Stimulated activated CD8-positive, alpha-beta memory T cell treated with anti-CD3 and anti-CD28 coated beads, Interleukin-4, amount 100 ng/mL, for 24 hours (primary cell): ENCODE measurements at regions not wholly inside any gene's neighbourhood (a gene's known extent, or its start where the extent isn't known, plus 50 kb on each side); places are given as distances from the start of the nearest gene placed in this dataset.

Experiments used
- DNase-seq: peaks from one replicate; pipeline ENCODE4 v3.0.0-alpha.2; 2020; ENCODE audit warnings: low read depth

DNA sequence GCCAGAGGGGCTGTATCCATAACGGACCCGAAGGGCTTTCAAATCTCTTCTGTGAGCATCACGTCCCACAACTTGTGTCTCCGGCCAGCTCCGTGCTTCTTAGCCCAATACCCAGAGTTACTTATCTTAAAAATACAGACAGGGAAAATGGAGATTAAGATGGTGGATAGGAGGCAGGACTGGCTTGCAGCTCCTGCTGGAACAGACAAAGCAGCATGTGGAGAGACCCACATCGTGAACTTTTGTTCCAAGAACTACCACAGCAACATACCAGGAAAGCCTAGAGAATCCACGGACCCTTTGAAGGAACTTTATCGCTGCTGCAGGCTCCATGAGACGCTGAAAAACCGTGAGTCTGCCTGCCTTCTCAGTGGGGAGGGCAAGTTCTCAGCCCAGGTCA lies 113.7 kb downstream of the RNASET2 start:
- no peak for DNase-seq

DNA sequence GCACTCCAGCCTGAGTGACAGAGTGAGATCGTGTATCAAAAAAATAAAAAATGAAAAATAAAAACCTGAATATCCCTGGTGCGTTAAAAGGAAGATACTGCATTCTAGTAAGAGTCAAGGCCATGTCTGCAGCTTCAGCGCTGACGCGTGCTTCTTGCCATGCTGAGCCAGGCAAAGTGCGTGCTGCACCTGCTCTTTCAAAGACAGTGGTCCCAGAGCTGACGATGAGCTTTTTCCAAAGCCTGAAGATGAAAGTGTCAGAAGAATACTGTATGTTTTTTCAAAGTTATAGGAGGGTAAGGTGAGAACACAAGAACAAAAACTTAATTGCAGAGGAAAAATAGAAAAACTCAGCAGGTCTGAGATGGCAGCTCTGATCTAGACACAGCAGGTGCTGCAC lies 115.1 kb downstream of the RNASET2 start:
- no peak for DNase-seq

DNA sequence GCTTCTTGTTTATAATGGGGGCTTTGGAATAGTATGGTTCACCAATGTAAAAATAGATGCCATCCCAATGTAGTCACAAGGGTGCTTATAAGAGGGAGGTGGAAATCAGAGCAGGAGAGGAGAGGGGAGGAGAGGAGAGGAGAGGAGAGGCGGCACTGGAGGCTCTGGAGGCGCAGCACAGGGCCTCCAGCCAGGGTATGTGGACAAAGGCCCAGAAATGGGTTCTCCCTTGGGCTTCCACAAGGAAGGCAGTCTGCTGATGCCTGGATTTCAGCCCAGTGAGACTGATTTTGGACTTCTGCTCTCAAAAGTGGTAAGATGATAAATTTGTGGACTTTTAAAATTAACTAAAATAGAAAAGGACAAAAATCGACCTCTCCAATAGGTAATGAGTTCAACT lies 116.8 kb downstream of the RNASET2 start:
- DNase-seq: no peak

DNA sequence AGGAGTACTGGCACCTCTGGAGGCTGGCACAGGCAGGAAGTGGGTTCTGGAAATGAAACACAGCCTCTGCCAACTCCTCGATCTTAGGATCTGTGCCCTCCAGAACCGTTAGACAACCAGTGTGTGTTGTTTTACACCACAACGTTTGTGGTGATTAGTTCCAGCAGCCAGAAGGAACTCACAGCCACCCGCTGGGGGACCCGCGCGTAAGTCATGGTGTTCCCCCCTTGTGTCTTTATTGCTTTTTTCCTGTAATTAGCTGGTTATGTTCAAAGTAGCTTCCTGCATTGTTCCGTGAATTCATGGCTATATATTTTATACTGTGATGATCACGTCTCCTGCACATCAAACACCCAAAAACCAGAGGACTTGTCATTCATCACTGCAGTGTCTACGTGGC lies 117.4 kb downstream of the RNASET2 start:
- no peak for DNase-seq

DNA sequence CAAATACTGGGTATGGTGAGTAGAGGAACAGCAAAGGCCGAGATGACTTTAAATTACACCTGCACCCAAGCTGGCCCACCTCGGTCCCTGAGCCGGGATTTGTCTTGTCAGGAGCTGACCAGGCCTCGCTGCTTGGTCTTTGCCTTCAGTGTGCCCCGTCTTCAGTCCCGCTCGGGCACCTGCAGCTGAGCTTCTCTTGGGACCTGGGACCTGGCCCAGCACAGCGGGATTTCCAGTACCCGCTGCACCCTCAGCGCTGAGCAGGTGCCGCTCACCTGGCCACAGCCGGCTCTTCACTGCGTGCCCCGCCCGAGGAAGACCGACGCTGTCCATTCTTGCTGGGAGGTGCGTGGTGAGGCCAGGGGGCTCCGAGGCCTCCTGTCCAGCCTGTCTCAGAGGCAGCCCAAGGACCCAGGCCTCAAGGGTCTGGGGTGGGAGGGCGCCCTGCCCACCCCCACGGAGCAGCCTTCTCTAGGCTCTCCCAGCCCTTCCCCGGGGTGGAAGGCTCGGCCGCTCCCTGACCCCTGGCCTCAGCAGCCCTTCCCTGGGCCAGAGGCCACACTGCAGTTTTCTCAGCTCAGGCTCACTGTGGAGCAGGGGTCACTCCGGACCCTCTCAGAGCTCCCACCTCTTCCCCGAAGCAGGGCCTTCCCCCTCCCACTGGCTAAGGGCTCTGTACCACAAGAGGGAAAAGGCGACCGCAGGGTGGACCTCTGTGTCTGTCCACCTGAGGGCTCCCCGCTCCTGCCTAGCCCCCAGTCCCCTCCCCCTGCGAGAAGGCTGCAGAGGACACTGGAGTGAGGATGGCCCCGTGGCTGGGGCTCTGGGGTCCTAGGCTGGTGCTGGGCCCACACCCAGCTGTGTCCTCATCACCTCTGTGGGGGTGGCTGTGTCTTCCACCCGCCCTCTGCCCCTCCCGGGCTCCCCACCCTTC lies 119.3 kb downstream of the RNASET2 start:
- no peak for DNase-seq

DNA sequence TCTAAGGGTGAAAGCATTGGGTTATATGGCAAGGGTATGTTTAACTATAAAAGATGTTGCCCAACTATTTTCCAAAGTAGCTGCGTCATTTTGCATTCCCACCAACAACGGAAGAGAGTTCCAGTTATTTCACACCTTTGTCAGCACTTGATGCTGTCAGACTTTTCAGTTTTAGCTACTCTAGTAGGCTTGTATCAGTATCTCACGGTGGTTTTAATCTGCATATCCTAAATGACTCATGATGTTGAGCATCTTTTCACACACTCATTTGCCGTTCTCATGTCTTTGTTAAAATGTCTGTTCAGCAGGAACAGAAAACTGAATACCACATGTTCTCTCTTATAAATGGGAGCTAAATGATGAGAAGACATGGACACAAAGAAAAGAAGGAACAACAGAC lies 122.3 kb downstream of the RNASET2 start:
- DNase-seq: no peak

DNA sequence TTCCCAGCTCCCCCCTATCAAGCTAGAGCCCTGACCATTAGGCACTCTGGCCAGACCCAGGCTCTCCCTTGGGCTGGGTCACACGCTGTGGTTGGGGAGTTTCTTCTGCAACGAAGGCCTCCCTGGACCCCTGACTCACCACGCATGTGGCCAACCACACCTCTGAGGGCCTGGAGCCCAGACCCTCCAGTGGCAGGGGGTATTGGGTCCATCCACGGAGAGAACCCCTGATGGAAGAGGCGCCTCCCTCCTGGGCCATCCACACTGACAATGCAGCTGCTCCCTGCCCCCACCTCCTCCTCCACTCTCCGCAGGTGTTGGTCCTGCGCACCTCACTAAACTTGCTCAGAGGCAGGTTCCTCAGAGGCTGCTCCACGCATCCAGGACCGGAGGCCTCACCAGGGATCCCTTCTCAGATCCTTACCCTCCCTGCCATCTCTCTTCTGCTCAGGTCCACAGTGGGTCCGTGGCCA lies 125.4 kb downstream of the RNASET2 start:
- DNase-seq: no peak

DNA sequence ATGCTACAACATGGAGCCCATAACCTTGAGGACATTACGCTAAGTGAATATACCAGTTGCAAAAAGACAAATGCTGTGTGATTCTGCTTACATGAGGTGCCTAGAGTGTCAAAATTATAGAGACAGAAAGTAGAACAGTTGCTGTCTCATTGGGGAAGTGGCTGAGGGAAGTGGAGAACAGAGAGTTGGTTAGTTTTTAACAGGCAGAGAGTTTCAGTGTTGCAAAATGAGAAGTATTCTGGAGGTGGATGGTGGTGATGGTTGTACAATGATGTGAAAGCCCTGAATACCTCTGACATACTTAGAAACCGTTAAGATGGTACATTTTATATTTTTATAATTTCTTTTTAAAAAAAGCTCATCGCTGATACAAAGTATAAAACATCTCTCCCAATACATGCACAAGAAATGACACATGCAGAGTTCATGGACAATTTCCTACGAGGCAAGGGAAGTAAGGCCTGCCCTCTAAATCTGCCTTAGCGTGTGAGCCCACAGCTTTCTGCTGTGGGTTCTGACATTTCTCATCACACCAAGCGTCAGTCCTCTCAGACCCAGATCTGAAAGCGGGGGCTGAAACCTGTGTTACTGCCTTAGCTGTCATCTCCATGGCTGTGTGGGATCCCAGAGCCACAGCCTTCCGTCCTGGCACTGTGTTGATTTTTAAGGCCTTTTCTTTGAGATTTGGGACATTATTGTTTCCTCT lies 126.0 kb downstream of the RNASET2 start:
- no peak for DNase-seq

DNA sequence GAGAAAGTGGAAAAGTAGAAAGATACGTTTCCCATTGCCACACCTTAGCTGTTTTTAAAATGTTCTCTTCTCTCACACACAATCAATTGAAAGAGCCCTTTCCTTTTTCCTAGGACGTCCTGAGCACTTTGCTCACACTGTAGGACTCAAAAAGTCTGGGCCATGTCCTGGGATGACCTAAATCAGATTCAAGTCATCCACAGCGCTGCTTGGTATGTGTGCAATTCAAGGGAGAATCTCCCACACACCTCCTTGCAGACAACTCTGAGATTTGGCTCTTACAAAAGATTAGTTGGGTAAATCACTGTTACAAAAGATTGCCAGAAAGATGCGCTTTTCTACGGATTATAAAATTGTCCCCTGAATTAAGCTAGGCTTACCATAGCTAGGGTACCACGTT lies 130.1 kb downstream of the RNASET2 start:
- no peak for DNase-seq

DNA sequence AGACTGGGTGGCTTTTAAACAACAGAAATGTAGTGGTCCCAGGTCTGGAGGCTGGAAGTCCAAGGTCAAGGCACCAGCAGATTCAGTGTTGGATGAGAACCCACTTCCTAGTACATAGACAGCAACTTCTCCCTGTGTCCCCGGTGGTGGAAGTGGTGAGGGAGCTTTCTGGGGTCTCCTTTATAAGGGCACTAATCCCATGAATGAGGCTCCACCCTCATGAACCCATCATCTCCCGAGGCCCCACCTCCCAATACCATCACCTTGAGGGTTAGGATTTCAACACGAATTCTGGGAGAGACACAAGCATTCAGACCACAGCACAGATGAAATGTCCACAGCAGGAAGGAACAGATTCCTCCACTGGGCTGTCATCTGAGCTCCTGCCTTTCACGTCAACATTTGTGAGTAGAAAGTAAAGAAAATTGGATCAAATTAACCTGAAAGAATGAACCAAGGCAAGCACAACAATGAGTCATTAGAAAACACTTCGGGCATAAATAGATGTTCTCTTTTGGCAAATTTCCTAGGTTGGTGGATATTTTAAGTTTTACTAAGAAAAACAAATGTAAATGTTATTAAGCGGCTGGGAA lies 130.7 kb downstream of the RNASET2 start:
- no peak for DNase-seq

DNA sequence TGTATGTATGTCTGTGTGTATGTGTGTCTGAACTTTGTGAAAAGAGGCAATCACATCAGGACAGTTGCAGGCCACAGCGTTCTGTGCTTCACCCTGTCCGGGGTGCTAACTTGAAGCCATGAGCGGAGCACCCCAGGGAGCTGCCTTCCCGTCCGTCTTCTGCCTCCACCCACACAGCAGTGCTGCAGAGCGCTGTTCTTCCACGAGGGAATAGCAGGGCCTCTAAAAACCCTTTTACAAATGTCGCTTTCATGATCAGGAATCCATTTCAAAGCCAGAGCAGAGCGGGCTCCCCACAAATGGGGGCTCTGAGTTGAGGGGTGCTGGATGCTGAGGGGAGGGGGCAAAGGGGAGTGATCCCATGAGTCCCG lies 131.5 kb downstream of the RNASET2 start:
- no peak for DNase-seq

DNA sequence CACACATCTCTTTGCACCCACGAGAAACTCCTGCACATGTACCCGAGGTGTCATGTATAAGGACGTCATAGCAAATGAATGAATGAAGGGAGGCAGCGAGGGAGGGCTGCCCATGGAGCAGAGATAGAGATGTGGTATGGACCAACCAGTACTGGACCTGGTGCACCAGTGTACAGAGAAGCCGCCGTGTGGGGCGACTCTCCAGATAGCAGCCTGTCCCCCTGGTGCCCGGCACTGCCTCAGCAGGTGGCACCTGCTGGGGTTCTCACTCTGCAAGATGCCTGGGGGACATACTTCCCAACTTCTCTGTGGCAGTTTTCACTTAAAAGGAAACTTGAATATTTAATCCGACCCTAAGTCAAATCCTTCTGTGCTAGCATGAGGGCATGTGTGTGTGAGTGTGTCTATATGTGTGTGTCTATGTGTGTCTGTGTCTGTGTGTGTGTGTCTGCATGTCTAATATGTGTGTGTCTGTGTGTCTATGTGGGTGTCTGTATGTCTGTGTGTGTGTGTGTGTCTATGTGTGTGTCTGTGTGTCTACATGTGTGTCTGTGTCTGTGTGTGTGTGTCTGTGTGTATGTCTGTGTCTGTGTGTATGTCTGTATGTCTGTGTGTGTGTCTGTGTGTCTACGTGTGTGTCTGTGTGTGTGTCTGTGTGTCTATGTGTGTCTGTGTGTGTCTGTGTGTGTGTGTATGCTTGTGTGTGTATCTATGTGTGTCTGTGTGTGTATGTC lies 132.0 kb downstream of the RNASET2 start:
- DNase-seq: no peak

DNA sequence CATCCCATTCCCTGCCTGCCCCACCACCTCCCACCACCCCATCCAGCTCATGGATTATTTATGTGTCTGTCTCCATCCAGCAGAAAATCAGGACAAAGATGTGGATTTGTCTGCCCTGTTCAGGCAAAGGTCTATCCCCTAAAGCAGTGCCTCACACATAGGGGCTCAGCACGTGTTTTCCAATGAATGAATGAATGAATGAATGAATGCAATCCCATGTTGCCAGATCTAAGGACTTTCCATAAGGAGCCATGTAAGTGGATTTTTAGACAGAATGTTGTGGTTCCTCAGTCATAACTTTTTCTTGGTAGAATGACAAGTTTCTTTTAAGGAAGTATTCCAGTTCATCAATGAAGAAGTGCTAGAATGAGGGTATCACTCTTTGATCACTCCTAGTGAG lies 133.7 kb downstream of the RNASET2 start:
- no peak for DNase-seq

DNA sequence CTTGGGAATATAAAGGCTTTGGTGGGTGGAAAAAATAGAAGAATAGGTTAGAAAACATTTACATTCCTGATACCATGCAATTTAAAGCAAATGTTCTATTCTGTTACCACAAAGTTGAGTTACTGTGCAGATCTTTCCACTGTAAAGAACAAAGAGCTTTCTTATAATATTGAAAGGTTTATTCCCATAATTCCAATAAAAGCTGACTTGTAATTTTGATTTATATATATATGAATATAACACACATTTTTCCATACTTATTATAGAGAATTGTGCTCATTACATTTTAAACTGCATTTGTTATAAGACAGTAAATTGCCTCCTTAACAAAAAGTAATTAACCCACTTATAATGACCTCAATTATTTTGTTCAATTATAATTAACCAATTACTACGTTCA lies 135.9 kb downstream of the RNASET2 start:
- DNase-seq: no peak

DNA sequence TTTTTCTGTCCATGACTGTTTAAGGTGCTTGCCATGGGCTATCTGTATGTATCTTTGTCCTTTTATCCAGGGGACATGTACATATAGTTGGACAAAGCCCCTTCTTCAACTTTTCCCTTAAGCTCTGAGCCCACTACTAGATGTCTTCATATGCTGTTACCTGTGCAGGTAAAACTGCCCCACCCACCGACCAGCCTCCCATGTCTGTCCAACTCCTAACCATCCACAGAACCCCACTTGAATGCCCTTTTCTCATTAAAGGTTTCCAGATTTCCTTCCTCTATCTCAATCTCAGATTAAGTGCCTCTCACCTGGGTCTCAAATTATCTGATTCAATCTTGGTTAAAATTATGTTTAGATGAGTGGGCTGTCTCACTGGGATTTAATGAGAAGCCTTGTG lies 136.3 kb downstream of the RNASET2 start:
- DNase-seq: no peak

DNA sequence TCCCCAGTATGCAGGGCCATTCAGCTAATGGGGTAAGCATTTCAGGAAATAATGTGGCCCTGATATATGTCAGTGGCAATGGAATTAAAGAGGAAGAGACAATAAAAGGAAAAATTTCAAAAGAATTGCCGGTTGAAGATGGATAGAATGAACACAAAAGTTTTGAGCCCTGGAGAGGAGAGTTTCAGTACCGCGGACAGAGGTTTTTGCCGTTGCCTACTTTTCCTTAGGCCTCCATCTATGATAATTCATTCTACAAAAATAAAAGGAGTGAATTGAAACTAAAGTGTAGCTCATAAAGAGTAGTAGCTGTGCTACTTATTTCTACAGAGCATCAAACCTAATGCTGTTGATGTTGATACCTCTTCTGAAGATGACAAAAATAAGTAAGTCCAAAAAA lies 140.7 kb downstream of the RNASET2 start:
- no peak for DNase-seq

DNA sequence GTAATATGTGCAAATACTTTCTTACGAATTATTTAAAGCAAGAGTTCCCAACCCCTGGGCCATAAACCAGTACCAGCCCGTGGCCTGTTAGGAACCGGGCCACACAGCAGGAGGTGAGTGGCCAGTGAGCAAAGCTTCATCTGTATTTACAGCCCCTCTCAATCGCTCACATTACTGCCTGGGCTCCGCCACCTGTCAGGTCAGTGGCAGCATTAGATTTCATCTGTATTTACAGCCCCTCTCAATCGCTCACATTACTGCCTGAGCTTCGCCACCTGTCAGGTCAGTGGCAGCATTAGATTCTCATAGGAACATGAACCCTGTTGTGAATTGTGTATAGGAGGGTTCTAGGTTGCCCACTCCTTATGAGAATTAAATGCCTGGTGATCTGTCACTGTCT lies 142.0 kb downstream of the RNASET2 start:
- DNase-seq: no peak

DNA sequence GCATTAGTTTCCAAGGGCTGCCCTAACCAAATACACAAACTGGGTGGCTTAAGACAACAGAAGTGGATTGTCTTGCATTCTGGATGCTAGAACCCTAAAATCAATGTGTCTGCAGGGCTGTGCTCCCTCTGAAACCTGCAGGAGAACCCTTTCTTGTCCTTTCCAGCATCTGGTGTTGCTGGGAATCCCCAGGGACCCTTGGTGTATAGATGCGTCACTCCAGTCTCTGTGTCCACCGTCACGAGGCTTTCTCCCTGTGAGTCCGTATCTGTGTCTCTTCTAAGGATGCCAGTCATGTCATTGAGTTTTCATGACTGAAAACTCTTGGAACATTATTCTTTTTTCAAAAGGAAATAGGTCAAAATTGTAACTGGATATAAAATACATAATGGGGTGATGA lies 142.9 kb downstream of the RNASET2 start:
- DNase-seq: no peak

DNA sequence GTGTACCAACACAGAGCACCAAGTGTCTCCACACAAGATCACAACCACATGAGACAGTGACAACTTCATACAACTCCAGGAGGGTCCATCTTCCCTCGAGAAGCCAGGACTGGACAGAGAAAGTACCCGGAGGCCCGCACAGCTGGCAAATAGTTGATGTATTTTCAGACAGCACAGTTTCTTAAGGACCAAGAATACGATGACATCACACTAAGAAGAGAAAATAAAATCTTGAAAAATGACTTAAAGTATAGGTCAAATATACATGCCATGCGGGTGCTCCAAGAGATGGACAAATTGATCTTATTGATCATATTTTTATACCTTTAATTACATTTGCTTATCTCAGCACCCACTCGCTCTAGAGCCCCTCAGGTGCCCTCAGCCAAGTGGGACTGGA lies 145.5 kb downstream of the RNASET2 start:
- DNase-seq: no peak

DNA sequence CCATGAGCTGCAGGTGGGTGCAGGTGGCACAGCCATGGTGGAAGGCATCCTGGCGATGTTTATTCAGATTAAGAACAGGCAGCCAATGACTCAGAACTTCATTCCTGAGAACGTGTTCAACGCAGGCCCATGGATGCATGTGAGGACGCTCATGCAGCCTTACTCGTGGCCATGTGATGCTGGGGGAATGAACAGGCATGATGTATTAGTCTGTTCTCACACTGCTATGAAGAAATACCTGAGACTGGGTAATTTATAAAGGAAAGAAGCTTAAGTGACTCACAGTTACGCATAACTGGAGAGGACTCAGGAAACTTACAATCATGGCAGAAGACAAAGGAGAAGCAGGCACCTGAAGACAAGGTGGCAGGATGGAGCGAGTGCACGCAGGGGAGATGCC lies 146.6 kb downstream of the RNASET2 start:
- no peak for DNase-seq

DNA sequence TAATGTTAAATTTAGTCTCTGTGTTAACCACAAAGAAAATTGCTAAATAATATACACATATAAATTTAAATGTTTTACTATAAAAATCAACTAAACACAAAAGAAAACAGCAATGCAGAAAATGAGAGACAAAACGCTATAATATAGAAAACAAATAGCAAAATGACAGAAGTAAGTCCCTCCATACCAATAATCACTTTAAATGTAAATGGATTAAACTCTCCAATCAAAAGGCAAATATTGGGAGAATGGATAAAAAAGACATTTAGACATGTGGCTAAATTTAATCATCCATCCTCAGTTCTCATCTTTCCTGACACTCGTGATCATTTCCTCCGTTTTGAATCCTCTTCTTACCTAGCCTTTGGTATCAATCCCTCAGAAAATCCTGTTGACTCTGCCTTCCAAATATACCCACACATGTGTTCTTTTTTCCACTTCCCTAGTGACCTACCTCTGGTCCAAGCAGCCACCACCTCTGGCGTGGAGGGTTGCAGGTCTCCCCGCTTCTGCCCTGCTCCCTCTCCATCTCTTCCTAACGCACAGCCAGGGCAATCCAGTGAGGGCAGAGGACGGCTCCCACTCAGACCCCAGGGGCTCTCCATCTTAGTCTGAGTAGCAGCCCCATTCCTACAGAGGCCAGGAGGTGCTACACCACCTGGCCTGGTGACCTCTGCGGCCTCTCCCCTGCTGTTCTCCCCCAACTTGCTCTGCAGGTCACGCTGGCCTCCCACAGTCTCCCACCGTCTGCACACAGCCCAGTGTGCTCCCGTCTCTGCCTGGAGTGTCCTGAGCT lies 149.2 kb downstream of the RNASET2 start:
- no peak for DNase-seq
